ENCODE measurements at regions not wholly inside any gene's neighbourhood (a gene's known extent, or its start where the extent isn't known, plus 50 kb on each side); places are given as distances from the start of the nearest gene placed in this dataset.

DNA sequence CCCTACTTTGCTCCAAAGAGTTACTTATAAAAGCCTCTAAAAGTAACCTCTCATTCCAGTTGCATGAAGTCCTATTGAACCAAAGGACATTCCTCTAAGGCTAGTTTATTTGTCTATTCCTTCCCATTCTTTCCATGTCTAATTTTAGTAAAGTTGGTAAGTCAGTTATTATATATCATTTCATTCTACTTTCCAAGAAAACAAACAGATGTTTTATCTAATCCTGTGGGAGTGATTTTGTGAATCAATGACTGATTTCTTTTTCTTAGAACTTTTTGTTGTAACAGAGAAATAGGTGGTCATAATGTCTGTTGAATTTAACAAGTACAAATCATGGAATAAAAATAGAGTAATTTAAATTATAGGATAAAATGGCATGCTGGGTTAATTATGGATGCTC lies 286.3 kb downstream of the FSIP2 start:
- TF ChIP-seq, protein P1, sequence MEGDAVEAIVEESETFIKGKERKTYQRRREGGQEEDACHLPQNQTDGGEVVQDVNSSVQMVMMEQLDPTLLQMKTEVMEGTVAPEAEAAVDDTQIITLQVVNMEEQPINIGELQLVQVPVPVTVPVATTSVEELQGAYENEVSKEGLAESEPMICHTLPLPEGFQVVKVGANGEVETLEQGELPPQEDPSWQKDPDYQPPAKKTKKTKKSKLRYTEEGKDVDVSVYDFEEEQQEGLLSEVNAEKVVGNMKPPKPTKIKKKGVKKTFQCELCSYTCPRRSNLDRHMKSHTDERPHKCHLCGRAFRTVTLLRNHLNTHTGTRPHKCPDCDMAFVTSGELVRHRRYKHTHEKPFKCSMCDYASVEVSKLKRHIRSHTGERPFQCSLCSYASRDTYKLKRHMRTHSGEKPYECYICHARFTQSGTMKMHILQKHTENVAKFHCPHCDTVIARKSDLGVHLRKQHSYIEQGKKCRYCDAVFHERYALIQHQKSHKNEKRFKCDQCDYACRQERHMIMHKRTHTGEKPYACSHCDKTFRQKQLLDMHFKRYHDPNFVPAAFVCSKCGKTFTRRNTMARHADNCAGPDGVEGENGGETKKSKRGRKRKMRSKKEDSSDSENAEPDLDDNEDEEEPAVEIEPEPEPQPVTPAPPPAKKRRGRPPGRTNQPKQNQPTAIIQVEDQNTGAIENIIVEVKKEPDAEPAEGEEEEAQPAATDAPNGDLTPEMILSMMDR (IDR thresholded peaks at IDR 0.05) = no peak
- TF ChIP-seq, protein P2, sequence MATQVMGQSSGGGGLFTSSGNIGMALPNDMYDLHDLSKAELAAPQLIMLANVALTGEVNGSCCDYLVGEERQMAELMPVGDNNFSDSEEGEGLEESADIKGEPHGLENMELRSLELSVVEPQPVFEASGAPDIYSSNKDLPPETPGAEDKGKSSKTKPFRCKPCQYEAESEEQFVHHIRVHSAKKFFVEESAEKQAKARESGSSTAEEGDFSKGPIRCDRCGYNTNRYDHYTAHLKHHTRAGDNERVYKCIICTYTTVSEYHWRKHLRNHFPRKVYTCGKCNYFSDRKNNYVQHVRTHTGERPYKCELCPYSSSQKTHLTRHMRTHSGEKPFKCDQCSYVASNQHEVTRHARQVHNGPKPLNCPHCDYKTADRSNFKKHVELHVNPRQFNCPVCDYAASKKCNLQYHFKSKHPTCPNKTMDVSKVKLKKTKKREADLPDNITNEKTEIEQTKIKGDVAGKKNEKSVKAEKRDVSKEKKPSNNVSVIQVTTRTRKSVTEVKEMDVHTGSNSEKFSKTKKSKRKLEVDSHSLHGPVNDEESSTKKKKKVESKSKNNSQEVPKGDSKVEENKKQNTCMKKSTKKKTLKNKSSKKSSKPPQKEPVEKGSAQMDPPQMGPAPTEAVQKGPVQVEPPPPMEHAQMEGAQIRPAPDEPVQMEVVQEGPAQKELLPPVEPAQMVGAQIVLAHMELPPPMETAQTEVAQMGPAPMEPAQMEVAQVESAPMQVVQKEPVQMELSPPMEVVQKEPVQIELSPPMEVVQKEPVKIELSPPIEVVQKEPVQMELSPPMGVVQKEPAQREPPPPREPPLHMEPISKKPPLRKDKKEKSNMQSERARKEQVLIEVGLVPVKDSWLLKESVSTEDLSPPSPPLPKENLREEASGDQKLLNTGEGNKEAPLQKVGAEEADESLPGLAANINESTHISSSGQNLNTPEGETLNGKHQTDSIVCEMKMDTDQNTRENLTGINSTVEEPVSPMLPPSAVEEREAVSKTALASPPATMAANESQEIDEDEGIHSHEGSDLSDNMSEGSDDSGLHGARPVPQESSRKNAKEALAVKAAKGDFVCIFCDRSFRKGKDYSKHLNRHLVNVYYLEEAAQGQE (IDR thresholded peaks at IDR 0.05; ENCODE audit: insufficient read depth in 1 of 2, low read depth in 2 of 2, low read length in 1 of 2) = no peak
- no peak for TF ChIP-seq SIN3A (IDR thresholded peaks at IDR 0.05; ENCODE audit: borderline replicate concordance, insufficient read depth, low read depth, low read length)

Data from Panc1 (cell line).